ENCODE measurements at regions not wholly inside any gene's neighbourhood (a gene's known extent, or its start where the extent isn't known, plus 50 kb on each side); places are given as distances from the start of the nearest gene placed in this dataset.
A peak's percentile ranks its signal among the peaks of the same experiment; 100 is the strongest.
"Not testable (repeated sequence)": the region's sequence is repeated elsewhere in the genome, so short reads cannot be mapped to it uniquely, and the experiment has no call there.

- peak; percentile 16 for DNase-seq
These were observed 64.7 kb downstream of the DHCR7 start for GRCh38 chr11:71383461-71383860.

- no peak for DNase-seq
These were observed 66.2 kb downstream of the DHCR7 start for GRCh38 chr11:71381781-71382505.

- DNase-seq, result no peak
These were observed 68.5 kb downstream of the DHCR7 start for GRCh38 chr11:71379701-71380100.

- no peak for DNase-seq
These were observed 74.3 kb downstream of the DHCR7 start for GRCh38 chr11:71373791-71374454.

- DNase-seq, result no peak
These were observed 75.2 kb downstream of the DHCR7 start for GRCh38 chr11:71372693-71373657.

- DNase-seq, result no peak
These were observed 76.5 kb downstream of the DHCR7 start for GRCh38 chr11:71371674-71372069.

GRCh38 chr11:71370895-71371673, 77.1 kb downstream of the DHCR7 start:
- no peak for DNase-seq

GRCh38 chr11:71370020-71370747, 78.0 kb downstream of the DHCR7 start:
- DNase-seq, result no peak

GRCh38 chr11:71369411-71369810, 78.8 kb downstream of the DHCR7 start:
- no peak for DNase-seq

GRCh38 chr11:71368966-71369365, 79.2 kb downstream of the DHCR7 start:
- no peak for DNase-seq

- DNase-seq, result no peak
These were observed 80.4 kb downstream of the DHCR7 start for GRCh38 chr11:71367756-71368155.

GRCh38 chr11:71367276-71367675, 80.9 kb downstream of the DHCR7 start:
- DNase-seq, result not testable (repeated sequence)

- DNase-seq, result no peak
These were observed 82.1 kb downstream of the DHCR7 start for GRCh38 chr11:71366076-71366475.

GRCh38 chr11:71365626-71366025, 82.6 kb downstream of the DHCR7 start:
- DNase-seq, result no peak

- no peak for DNase-seq
These were observed 83.4 kb downstream of the DHCR7 start for GRCh38 chr11:71364806-71365205.

GRCh38 chr11:71364176-71364671, 84.0 kb downstream of the DHCR7 start:
- DNase-seq, result no peak

- no peak for DNase-seq
These were observed 84.5 kb downstream of the DHCR7 start for GRCh38 chr11:71363721-71364120.

- no peak for DNase-seq
These were observed 89.1 kb downstream of the DHCR7 start for GRCh38 chr11:71358963-71359567.

- no peak for DNase-seq
These were observed 90.0 kb downstream of the DHCR7 start for GRCh38 chr11:71358122-71358728.

- no peak for DNase-seq
These were observed 90.8 kb downstream of the DHCR7 start for GRCh38 chr11:71357414-71357813.

- no peak for DNase-seq
These were observed 91.3 kb downstream of the DHCR7 start for GRCh38 chr11:71356904-71357303.
